ENCODE measurements at regions not wholly inside any gene's neighbourhood (a gene's known extent, or its start where the extent isn't known, plus 50 kb on each side); places are given as distances from the start of the nearest gene placed in this dataset.

DNA sequence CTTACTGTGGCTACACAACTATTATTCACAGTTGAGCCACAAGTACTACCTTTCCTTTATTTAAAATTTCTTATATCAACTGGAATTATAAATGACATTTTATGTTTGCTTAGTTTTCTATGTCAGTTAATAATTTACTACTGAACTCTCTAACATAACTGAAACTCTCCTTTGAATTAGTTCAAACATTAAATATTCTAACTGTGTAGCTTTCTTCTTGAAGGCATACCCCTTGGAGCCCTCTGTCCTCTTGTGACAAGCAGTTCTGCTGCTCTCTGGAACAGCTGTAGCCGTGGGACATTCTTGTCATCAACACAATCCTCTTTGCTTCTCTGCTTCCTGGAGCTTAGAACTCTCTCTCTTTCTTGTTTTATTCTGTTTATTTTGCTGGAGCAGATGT, 244.8 kb downstream of the NHLRC3 start:
- Histone ChIP-seq H3K4me1 (ENCODE audit: low read depth, poor library complexity, severe bottlenecking) (no peaks in the 10 kb centered on the region), H3K9ac (no peak overlapping the region), H3K27me3 (ENCODE audit: insufficient read depth, low read depth) (no peaks in the 10 kb centered on the region), H3K4me2 (no peak overlapping the region), H4K20me1 (ENCODE audit: insufficient read depth) (no peaks in the 10 kb centered on the region), H3K79me2 (ENCODE audit: insufficient read depth, low read depth) (no peaks in the 10 kb centered on the region), H3K36me3 (ENCODE audit: insufficient read depth) (no peaks in the 10 kb centered on the region), H3K4me3 (IDR thresholded peaks at IDR 0.05; ENCODE audit: insufficient read depth, low read depth, low read length) (no peak overlapping the region), H3K27ac (no peak overlapping the region), H2AFZ (ENCODE audit: low read depth) (no peak overlapping the region)
- TF ChIP-seq, protein P1, sequence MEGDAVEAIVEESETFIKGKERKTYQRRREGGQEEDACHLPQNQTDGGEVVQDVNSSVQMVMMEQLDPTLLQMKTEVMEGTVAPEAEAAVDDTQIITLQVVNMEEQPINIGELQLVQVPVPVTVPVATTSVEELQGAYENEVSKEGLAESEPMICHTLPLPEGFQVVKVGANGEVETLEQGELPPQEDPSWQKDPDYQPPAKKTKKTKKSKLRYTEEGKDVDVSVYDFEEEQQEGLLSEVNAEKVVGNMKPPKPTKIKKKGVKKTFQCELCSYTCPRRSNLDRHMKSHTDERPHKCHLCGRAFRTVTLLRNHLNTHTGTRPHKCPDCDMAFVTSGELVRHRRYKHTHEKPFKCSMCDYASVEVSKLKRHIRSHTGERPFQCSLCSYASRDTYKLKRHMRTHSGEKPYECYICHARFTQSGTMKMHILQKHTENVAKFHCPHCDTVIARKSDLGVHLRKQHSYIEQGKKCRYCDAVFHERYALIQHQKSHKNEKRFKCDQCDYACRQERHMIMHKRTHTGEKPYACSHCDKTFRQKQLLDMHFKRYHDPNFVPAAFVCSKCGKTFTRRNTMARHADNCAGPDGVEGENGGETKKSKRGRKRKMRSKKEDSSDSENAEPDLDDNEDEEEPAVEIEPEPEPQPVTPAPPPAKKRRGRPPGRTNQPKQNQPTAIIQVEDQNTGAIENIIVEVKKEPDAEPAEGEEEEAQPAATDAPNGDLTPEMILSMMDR (conservative IDR thresholded peaks at IDR 0.05; ENCODE audit: low read depth, low read length), result no peak

DNA sequence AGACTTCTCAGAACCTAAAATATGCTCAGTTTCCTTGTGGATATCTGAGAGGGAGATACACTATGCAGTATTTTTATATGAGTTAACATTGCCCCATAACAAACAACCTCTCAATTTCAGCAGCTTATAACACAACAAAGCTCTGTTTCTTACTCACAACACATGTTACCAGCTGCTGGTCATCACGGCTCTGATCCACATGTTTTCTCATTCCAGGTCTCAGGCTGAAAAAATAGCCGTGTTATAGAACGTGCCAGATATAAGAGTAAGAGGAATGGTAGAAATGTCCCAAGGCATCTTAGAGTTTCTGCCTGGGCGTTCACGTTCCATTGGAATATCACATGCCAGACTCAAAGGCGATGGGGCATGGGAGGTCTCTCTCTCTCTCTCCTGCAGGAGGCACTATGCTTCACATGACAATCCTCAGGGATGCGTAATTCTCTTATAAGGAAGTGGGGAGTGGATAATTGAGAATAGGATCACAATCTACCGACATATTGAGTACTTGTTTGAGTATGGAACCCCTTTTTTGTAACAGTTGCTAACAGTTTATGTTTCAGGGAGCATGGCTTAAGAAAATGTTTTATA, 246.6 kb downstream of the NHLRC3 start:
- H3K79me2 ChIP-seq (ENCODE audit: insufficient read depth, low read depth), result no peaks in the 10 kb centered on the region
- H3K4me2 ChIP-seq, result no peak overlapping the region
- no peak overlapping the region for H3K27ac ChIP-seq
- H3K36me3 ChIP-seq (ENCODE audit: insufficient read depth), result no peaks in the 10 kb centered on the region
- H3K27me3 ChIP-seq (ENCODE audit: insufficient read depth, low read depth), result no peaks in the 10 kb centered on the region
- no peaks in the 10 kb centered on the region for H4K20me1 ChIP-seq (ENCODE audit: insufficient read depth)
- no peak overlapping the region for H3K4me3 ChIP-seq (IDR thresholded peaks at IDR 0.05; ENCODE audit: insufficient read depth, low read depth, low read length)
- H3K4me1 ChIP-seq (ENCODE audit: low read depth, poor library complexity, severe bottlenecking), result no peaks in the 10 kb centered on the region
- no peak overlapping the region for H2AFZ ChIP-seq (ENCODE audit: low read depth)
- H3K9ac ChIP-seq, result no peak overlapping the region
- TF ChIP-seq, protein P1 (conservative IDR thresholded peaks at IDR 0.05; ENCODE audit: low read depth, low read length), result no peak

Measured in KMS-11 (cell line).